ENCODE measurements at regions not wholly inside any gene's neighbourhood (a gene's known extent, or its start where the extent isn't known, plus 50 kb on each side); places are given as distances from the start of the nearest gene placed in this dataset.

GRCh38 chr11:127493330-127494022, 492.9 kb upstream of the KIRREL3 start:
- TF ChIP-seq CTCF (IDR thresholded peaks at IDR 0.05) = 0 out of 2 replicates have a peak, but pooled peaks have one; percentile 16
- no peak for TF ChIP-seq ESRRA (CRISPR knock-in tag; IDR thresholded peaks at IDR 0.05; ENCODE audit: borderline replicate concordance)
- TF ChIP-seq TP53 (CRISPR knock-in tag; IDR thresholded peaks at IDR 0.05) = no peak
- no peak for TF ChIP-seq JUN (CRISPR knock-in tag; IDR thresholded peaks at IDR 0.05)
- no peak for TF ChIP-seq CREB1 (CRISPR knock-in tag; IDR thresholded peaks at IDR 0.05)
- no peak for TF ChIP-seq NR3C1 (CRISPR knock-in tag; conservative IDR thresholded peaks at IDR 0.05; ENCODE audit: low read depth)
- no peak for TF ChIP-seq SP1 (CRISPR knock-in tag; conservative IDR thresholded peaks at IDR 0.05)
- no peak for TF ChIP-seq SMAD4 (CRISPR knock-in tag; IDR thresholded peaks at IDR 0.05)
- TF ChIP-seq, protein P1, sequence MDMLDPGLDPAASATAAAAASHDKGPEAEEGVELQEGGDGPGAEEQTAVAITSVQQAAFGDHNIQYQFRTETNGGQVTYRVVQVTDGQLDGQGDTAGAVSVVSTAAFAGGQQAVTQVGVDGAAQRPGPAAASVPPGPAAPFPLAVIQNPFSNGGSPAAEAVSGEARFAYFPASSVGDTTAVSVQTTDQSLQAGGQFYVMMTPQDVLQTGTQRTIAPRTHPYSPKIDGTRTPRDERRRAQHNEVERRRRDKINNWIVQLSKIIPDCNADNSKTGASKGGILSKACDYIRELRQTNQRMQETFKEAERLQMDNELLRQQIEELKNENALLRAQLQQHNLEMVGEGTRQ (CRISPR knock-in tag; IDR thresholded peaks at IDR 0.05) = no peak

Measured in WTC11 (cell line).